ENCODE measurements at regions not wholly inside any gene's neighbourhood (a gene's known extent, or its start where the extent isn't known, plus 50 kb on each side); places are given as distances from the start of the nearest gene placed in this dataset.
"Not testable (repeated sequence)": the region's sequence is repeated elsewhere in the genome, so short reads cannot be mapped to it uniquely, and the experiment has no call there.

- DNase-seq = no peak
Observed at GRCh38 chr1:61579802-61580201, 145.1 kb downstream of the TM2D1 start.

- peak; percentile 40 to 45 for DNase-seq
Observed at GRCh38 chr1:61572046-61572445, 152.9 kb downstream of the TM2D1 start.

GRCh38 chr1:61570191-61570590 is 154.8 kb downstream of the TM2D1 start:
- no peak for DNase-seq

DNA sequence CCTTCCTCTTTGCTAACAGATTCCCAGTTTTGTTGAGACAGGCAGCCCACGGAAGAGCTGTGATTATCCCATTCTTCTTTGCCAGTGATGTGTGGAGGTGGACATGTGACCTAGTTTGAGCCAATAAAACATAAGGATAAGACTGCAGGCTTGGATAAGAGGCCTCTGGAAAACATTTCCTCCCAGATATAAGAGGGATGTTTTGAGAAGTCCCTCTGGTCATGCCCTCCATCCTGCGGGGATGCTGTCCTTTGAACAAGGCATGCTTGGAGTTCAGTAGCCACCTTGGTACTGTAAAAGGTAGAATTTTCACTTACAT is 155.7 kb downstream of the TM2D1 start:
- no peak for DNase-seq

DNA sequence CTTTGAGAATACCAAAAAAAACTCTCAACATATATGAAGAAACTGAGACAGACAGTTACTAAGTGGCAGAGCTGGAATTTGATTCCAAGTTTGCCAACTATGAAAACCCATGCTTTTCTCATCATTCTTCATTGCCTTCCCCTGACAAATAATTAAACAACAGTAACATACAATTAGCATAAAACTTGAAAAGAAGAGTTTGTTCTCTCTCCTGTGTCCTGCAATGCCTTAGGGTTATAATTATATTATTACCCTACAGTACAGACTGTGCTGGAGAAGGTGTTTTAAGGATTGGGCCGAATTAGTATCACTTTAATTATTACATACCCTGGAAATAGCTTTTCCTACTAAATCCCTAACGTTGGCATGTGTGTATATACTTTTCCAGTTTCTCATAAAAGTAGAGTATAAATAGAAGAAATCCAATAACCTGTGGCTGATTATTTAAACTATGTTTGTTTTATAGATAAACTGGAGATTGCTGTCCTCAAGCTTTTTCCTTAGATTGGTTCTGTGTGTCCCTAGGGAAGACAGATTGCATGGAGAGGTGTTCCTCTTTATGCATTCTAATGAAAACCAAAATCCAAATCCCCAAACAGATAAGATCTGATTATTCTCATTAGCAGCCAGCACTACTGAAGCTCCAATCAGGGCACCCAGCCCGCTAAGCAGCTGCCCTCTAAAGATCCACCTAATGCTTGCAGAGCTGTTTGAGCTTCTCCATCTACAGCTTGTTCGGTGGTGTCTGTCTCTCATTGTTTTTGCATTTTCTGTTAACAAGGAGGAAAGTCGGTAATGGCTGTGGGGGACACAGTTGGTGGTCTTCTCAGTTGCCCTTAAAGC is 156.3 kb downstream of the TM2D1 start:
- no peak for DNase-seq

DNA sequence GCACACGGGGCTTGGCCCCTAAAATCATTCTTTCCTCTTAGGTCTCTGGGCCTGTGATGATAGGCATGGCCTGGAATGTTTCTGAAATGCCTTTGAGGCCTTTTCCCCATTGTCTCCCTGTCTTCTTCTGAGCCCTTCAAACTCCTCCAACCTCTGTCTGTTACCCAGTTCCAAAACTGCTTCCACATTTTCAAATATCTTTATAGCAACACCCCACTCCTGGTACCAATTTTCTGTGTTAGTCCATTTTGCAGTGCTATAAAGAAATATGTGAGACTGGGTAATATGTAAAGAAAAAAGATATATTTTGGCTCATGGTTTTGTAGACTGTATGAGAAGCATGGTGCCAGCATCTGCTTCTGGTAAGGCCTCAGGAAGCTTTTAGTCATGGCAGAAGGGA is 158.8 kb downstream of the TM2D1 start:
- no peak for DNase-seq

DNA sequence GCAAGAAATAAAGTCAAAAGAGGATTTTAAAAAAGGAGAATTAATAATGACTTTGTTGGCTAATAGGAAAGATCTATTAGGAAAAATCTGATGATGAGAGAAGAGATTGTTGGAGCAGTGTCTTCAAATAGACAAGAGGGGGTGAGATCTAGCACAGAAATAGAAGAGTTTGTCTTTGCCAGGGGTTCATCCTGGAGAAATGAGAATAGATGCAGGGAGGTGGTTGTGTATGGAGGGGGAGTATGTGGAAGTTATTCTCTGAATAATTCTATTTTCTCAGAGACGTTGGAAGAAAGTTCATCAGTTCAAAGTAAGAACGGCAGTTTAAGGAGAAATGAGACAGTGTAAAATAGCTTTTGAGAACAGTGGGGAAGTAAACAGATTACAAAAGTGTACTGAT is 161.3 kb downstream of the TM2D1 start:
- no peak for DNase-seq

GRCh38 chr1:61561666-61562065 is 163.3 kb downstream of the TM2D1 start:
- DNase-seq = no peak

DNA sequence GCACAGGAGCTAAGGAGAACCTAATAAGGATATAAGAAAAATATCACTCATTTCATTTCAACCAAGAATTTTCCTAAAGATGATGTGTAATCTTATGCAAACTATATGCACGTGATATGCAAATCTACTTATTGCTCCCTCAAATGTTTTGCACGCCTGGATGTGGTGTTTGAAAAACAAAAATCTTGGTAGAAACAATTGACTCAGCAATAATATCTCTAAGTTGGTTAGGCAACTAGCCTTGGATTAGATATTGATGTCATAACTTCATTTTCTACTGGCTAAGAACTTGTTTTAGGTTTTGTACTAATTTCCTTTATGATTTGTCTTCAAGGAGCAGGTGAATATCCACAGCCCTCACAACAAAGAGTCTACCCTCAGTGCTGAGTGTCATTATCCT is 164.6 kb downstream of the TM2D1 start:
- no peak for DNase-seq

- DNase-seq = no peak
Observed at GRCh38 chr1:61556631-61557030, 168.3 kb downstream of the TM2D1 start.

GRCh38 chr1:61552630-61553305 is 172.2 kb downstream of the TM2D1 start:
- no peak for DNase-seq

- DNase-seq = not testable (repeated sequence)
Observed at GRCh38 chr1:61547302-61547701, 177.6 kb downstream of the TM2D1 start.

DNA sequence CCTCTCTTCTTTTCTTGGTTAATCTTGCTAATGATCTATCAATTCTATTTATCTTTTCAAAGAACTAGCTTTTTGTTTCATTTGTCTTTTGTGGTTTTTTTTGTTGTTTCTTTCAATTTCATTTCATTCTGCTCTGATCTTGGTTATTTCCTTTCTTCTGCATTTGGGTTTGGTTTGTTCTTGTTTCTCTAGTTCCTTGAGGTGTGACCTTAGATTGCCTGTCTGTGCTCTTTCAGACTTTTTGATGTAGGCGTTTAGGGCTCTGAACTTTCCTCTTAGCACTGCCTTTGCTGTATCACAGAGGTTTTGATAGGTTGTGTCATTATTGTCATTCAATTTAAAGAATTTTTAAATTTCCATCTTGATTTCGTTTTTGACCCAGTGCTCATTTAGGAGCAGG is 180.1 kb downstream of the TM2D1 start:
- DNase-seq = peak; percentile 23 to 40

- not testable (repeated sequence) for DNase-seq
Observed at GRCh38 chr1:61543498-61543897, 181.4 kb downstream of the TM2D1 start.

DNA sequence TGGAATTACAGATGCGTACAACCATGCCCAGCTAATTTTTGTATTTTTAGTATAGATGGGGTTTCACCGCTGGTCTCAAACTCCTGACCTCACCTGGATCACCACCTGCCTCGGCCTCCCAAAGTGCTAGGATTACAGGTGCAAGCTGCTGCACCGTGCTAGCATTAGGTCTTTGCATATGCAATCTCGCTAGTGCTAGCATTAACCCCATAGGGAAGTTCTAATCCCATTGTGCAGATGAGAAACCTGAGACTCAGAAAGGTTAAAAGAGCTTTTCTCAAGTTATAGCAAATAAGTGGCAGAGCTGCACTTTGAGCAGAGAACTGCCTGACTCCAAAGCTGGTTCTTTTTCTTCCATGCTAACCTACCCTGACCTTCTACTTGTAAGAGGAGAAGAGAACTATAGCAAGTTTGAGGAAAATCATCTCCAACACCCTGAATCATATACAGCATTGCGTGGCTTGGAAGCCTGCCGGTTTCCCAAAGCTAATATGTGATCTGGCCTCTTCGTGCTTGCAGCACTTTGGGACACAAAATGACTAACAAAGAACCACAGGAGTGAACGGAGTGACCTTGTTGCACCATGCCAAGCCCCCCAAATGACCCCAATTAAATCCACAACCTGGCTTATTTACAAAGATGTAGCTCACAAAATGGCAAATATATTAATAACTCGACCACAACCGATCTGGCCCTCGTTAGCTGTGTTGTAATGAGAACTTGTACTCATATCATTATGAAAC is 185.1 kb downstream of the TM2D1 start:
- no peak for DNase-seq

DNA sequence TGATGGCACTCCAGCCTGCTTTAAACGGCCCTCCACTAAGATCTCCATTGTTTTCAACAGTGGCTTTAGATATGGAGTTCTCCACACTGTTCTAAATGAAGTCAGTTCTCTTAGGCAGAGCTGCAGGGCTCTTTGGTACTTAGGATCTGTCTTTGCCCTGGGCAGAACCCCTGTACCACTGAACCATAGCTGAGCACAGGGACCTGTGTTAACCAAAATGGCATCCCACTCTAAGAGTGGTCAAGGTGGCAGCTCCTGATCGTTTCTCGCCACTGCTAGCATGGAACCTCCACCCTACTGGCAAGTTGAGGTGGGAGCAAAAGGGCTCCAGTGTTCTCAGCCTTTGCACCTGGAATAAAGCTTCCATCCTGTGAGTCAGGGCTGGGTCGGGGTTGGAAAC is 186.7 kb downstream of the TM2D1 start:
- DNase-seq = no peak

DNA sequence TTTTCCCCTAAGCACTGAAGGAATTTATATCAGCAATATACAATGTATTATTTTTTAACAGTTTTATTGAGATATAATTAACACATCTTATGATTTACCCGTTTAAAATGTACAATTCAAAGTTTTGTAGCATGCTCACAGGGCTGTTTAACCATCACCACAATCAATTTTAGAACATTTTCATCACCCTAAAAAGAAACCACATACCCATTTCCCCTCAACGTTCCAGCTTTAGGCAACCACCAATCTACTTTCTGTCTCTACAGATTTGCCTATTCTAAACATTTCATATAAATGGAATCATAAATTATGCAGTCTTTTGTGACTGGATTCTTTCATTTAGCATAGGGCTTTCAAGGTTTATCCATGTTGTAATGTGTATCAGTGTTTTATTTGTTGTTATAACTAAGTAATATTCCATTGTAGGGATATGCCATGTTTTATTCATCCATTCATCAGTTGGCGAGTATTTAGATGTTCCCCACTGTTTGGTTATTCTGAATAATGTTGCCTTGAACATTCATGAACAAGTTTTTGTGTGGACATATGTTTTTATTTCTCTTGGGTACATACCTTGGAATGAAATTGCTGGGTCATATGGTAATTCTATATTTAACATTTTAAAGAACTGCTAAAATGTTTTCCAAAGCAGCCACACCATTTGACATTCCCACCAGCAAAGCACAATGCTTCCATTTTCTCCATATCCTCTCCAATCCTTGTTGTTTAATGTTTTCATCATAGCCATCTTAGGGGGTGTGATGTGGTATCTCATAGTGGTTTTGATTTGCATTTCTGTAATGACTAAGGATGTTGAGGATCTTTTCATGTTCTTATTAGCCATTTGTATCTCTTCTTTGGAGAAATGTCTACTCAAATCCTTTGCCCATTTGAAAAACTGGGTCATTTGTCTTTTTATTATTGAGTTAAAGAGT is 188.5 kb downstream of the TM2D1 start:
- no peak for DNase-seq

DNA sequence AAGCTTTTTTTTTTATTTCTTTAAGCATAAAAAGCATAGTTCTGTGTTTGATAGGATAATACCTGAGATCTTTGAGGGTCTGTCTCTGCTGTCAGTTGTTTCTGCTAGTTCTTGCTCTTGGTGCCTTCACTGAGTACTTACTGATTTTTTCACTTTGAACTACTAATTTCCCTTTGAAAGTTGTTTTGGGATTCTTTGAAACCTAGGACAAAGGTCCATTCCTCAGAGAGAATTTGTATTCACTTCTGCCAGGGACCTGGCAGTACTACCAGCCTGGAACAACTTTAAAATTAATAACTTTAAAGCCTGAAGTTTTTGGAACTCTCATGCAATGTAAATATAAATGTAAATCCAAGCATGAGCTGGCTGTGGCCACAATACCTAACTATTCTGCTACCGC is 190.1 kb downstream of the TM2D1 start:
- no peak for DNase-seq

- no peak for DNase-seq
Observed at GRCh38 chr1:61533546-61533945, 191.4 kb downstream of the TM2D1 start.

GRCh38 chr1:61531716-61532115 is 193.2 kb downstream of the TM2D1 start:
- DNase-seq = peak; percentile 55 to 77

GRCh38 chr1:61523893-61524605 is 200.9 kb downstream of the TM2D1 start:
- DNase-seq = no peak

DNA sequence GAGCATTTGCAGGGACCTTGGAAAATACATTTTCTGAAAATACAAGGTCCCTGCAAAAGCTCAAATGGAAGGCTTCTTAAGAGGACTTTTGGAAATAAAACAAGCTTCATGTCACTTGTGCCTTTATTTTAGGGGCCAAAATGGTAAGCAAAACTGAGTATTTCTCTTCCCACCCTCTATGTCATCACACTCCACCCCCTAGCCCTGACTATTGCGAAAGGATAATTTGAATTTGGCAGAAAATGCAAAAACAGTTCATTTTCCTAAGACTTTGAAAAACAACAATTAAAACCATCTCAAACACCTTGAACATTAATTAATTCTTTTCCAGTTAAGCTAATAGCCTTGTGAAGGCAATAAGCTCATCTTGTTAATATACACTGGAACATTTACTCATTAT is 201.7 kb downstream of the TM2D1 start:
- no peak for DNase-seq

Measured in inflammatory macrophage treated with lipopolysaccharide for 1 hour (primary cell).